NCI-H1694 treated with DMSO at 0.1 percent for 48 hours (cell line): ENCODE measurements at regions not wholly inside any gene's neighbourhood (a gene's known extent, or its start where the extent isn't known, plus 50 kb on each side); places are given as distances from the start of the nearest gene placed in this dataset.

Experiments
- DNase-seq: peaks from one replicate; lab custom pipeline; 2025; lab: John Stamatoyannopoulos, UW

- no peak for DNase-seq
Measured at GRCh38 chr4:187598196-187598595, 397.4 kb upstream of the ZFP42 start.

GRCh38 chr4:187602339-187603092 lies 393.1 kb upstream of the ZFP42 start:
- DNase-seq, result no peak

GRCh38 chr4:187603093-187604025 lies 392.2 kb upstream of the ZFP42 start:
- DNase-seq, result no peak

- DNase-seq, result no peak
Measured at GRCh38 chr4:187604984-187605383, 390.6 kb upstream of the ZFP42 start.

GRCh38 chr4:187606581-187606980 lies 389.0 kb upstream of the ZFP42 start:
- DNase-seq, result peak; percentile 17

GRCh38 chr4:187608001-187608421 lies 387.6 kb upstream of the ZFP42 start:
- no peak for DNase-seq

GRCh38 chr4:187612301-187612700 lies 383.3 kb upstream of the ZFP42 start:
- no peak for DNase-seq

GRCh38 chr4:187613089-187613839 lies 382.3 kb upstream of the ZFP42 start:
- DNase-seq, result no peak

- DNase-seq, result no peak
Measured at GRCh38 chr4:187615972-187616371, 379.6 kb upstream of the ZFP42 start.

GRCh38 chr4:187617113-187617512 lies 378.5 kb upstream of the ZFP42 start:
- DNase-seq, result no peak

GRCh38 chr4:187618701-187619281 lies 376.8 kb upstream of the ZFP42 start:
- DNase-seq, result no peak

GRCh38 chr4:187619319-187619718 lies 376.3 kb upstream of the ZFP42 start:
- no peak for DNase-seq

GRCh38 chr4:187632260-187632995 lies 363.1 kb upstream of the ZFP42 start:
- no peak for DNase-seq

GRCh38 chr4:187633245-187633644 lies 362.3 kb upstream of the ZFP42 start:
- DNase-seq, result no peak

GRCh38 chr4:187656959-187657358 lies 338.6 kb upstream of the ZFP42 start:
- no peak for DNase-seq

GRCh38 chr4:187663076-187663475 lies 332.5 kb upstream of the ZFP42 start:
- no peak for DNase-seq

GRCh38 chr4:187664011-187664410 lies 331.6 kb upstream of the ZFP42 start:
- no peak for DNase-seq

- DNase-seq, result no peak
Measured at GRCh38 chr4:187665086-187665485, 330.5 kb upstream of the ZFP42 start.

GRCh38 chr4:187666034-187666433 lies 329.5 kb upstream of the ZFP42 start:
- no peak for DNase-seq

- DNase-seq, result no peak
Measured at GRCh38 chr4:187666697-187667494, 328.7 kb upstream of the ZFP42 start.
